ENCODE measurements at regions not wholly inside any gene's neighbourhood (a gene's known extent, or its start where the extent isn't known, plus 50 kb on each side); places are given as distances from the start of the nearest gene placed in this dataset.

GRCh38 chr13:85031771-85032170 is 767.4 kb downstream of the SLITRK6 start:
- no peak for DNase-seq

- no peak for DNase-seq
Observed at GRCh38 chr13:85028035-85028434, 771.2 kb downstream of the SLITRK6 start.

GRCh38 chr13:85019121-85019520 is 780.1 kb downstream of the SLITRK6 start:
- DNase-seq: no peak

- DNase-seq: no peak
Observed at GRCh38 chr13:85013006-85013405, 786.2 kb downstream of the SLITRK6 start.

GRCh38 chr13:85009447-85009846 is 789.8 kb downstream of the SLITRK6 start:
- DNase-seq: no peak

GRCh38 chr13:84999252-84999651 is 800.0 kb downstream of the SLITRK6 start:
- no peak for DNase-seq

GRCh38 chr13:84998681-84999080 is 800.5 kb downstream of the SLITRK6 start:
- no peak for DNase-seq

GRCh38 chr13:84997858-84998257 is 801.4 kb downstream of the SLITRK6 start:
- DNase-seq: no peak

GRCh38 chr13:84994582-84994981 is 804.6 kb downstream of the SLITRK6 start:
- no peak for DNase-seq

- DNase-seq: no peak
Observed at GRCh38 chr13:84985860-84986259, 813.4 kb downstream of the SLITRK6 start.

- DNase-seq: no peak
Observed at GRCh38 chr13:84983321-84983720, 815.9 kb downstream of the SLITRK6 start.

- no peak for DNase-seq
Observed at GRCh38 chr13:84980571-84980970, 818.6 kb downstream of the SLITRK6 start.

- no peak for DNase-seq
Observed at GRCh38 chr13:84978851-84979250, 820.4 kb downstream of the SLITRK6 start.

GRCh38 chr13:84973661-84974060 is 825.6 kb downstream of the SLITRK6 start:
- DNase-seq: no peak

GRCh38 chr13:84972907-84973306 is 826.3 kb downstream of the SLITRK6 start:
- no peak for DNase-seq

GRCh38 chr13:84962849-84963248 is 836.4 kb downstream of the SLITRK6 start:
- DNase-seq: no peak

- no peak for DNase-seq
Observed at GRCh38 chr13:84962141-84962750, 837.0 kb downstream of the SLITRK6 start.

- DNase-seq: no peak
Observed at GRCh38 chr13:84961023-84961422, 838.2 kb downstream of the SLITRK6 start.

GRCh38 chr13:84959818-84960217 is 839.4 kb downstream of the SLITRK6 start:
- DNase-seq: no peak

GRCh38 chr13:84954636-84955035 is 844.6 kb downstream of the SLITRK6 start:
- DNase-seq: no peak

- DNase-seq: no peak
Observed at GRCh38 chr13:84951128-84951527, 848.1 kb downstream of the SLITRK6 start.

GRCh38 chr13:84946192-84946591 is 853.0 kb downstream of the SLITRK6 start:
- DNase-seq: no peak

- DNase-seq: no peak
Observed at GRCh38 chr13:84940798-84941197, 858.4 kb downstream of the SLITRK6 start.

GRCh38 chr13:84940167-84940566 is 859.1 kb downstream of the SLITRK6 start:
- no peak for DNase-seq

GRCh38 chr13:84934911-84935310 is 864.3 kb downstream of the SLITRK6 start:
- DNase-seq: no peak
